ENCODE measurements at regions not wholly inside any gene's neighbourhood (a gene's known extent, or its start where the extent isn't known, plus 50 kb on each side); places are given as distances from the start of the nearest gene placed in this dataset.

DNA sequence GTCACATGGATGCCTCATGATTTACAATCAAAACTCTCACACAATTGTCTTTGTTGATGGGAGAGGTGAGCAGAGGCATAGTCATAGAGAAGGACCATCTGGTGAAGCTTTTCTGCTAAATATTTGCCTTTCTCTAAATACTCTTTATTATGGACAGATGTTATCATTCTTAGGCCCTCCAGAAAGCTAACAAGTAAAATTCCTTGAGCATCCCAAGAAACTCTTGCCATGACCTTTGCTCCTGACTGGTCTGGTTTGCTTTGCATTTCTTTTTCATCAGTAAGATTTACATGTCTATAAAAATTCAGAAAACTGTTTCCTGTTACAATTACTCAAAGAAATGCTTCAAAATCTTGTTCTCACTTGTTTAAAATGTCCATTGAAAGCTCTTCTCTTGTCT is 1336.6 kb upstream of the CDH8 start:
- no peak for TF ChIP-seq YY1 (IDR thresholded peaks at IDR 0.05; ENCODE audit: low read depth)
- TF ChIP-seq TAF1 (IDR thresholded peaks at IDR 0.05; ENCODE audit: low read depth), result no peak
- no peak for TF ChIP-seq NFIC (IDR thresholded peaks at IDR 0.05)
- TF ChIP-seq EP300 (IDR thresholded peaks at IDR 0.05; ENCODE audit: borderline replicate concordance), result no peak
- TF ChIP-seq, protein P1, sequence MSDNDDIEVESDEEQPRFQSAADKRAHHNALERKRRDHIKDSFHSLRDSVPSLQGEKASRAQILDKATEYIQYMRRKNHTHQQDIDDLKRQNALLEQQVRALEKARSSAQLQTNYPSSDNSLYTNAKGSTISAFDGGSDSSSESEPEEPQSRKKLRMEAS (IDR thresholded peaks at IDR 0.05), result no peak
- TF ChIP-seq RAD21 (IDR thresholded peaks at IDR 0.05; ENCODE audit: low read depth), result no peak
- TF ChIP-seq, protein P2, sequence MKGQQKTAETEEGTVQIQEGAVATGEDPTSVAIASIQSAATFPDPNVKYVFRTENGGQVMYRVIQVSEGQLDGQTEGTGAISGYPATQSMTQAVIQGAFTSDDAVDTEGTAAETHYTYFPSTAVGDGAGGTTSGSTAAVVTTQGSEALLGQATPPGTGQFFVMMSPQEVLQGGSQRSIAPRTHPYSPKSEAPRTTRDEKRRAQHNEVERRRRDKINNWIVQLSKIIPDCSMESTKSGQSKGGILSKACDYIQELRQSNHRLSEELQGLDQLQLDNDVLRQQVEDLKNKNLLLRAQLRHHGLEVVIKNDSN (IDR thresholded peaks at IDR 0.05), result no peak
- TF ChIP-seq, protein P3, sequence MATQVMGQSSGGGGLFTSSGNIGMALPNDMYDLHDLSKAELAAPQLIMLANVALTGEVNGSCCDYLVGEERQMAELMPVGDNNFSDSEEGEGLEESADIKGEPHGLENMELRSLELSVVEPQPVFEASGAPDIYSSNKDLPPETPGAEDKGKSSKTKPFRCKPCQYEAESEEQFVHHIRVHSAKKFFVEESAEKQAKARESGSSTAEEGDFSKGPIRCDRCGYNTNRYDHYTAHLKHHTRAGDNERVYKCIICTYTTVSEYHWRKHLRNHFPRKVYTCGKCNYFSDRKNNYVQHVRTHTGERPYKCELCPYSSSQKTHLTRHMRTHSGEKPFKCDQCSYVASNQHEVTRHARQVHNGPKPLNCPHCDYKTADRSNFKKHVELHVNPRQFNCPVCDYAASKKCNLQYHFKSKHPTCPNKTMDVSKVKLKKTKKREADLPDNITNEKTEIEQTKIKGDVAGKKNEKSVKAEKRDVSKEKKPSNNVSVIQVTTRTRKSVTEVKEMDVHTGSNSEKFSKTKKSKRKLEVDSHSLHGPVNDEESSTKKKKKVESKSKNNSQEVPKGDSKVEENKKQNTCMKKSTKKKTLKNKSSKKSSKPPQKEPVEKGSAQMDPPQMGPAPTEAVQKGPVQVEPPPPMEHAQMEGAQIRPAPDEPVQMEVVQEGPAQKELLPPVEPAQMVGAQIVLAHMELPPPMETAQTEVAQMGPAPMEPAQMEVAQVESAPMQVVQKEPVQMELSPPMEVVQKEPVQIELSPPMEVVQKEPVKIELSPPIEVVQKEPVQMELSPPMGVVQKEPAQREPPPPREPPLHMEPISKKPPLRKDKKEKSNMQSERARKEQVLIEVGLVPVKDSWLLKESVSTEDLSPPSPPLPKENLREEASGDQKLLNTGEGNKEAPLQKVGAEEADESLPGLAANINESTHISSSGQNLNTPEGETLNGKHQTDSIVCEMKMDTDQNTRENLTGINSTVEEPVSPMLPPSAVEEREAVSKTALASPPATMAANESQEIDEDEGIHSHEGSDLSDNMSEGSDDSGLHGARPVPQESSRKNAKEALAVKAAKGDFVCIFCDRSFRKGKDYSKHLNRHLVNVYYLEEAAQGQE (IDR thresholded peaks at IDR 0.05; ENCODE audit: low read depth), result no peak
- TF ChIP-seq CEBPB (IDR thresholded peaks at IDR 0.05), result no peak
- TF ChIP-seq CREB1 (IDR thresholded peaks at IDR 0.05; ENCODE audit: low read depth), result no peak
